ENCODE measurements at regions not wholly inside any gene's neighbourhood (a gene's known extent, or its start where the extent isn't known, plus 50 kb on each side); places are given as distances from the start of the nearest gene placed in this dataset.

- ATAC-seq: no peak
- TF ChIP-seq ISL1 (CRISPR knock-in tag; IDR thresholded peaks at IDR 0.05): no peak
- TF ChIP-seq CSDC2 (CRISPR knock-in tag; IDR thresholded peaks at IDR 0.05): no peak
- TF ChIP-seq CREB5 (CRISPR knock-in tag; IDR thresholded peaks at IDR 0.05; ENCODE audit: low read depth): no peak
- TF ChIP-seq PPARA (CRISPR knock-in tag; IDR thresholded peaks at IDR 0.05; ENCODE audit: borderline replicate concordance): no peak
- no peak for TF ChIP-seq ZFP30 (CRISPR knock-in tag; IDR thresholded peaks at IDR 0.05)
- TF ChIP-seq ESRRG (CRISPR knock-in tag; IDR thresholded peaks at IDR 0.05): no peak
- TF ChIP-seq BACH2 (CRISPR knock-in tag; IDR thresholded peaks at IDR 0.05; ENCODE audit: borderline replicate concordance): no peak
- TF ChIP-seq TCF4 (CRISPR knock-in tag; IDR thresholded peaks at IDR 0.05; ENCODE audit: borderline replicate concordance): no peak
- TF ChIP-seq TSHZ2 (CRISPR knock-in tag; IDR thresholded peaks at IDR 0.05): no peak
Measured at GRCh38 chr9:13690595-13690994, 411.1 kb upstream of the MPDZ start.

- TF ChIP-seq RARB (CRISPR knock-in tag; IDR thresholded peaks at IDR 0.05) (no peak), ARNTL (CRISPR knock-in tag; IDR thresholded peaks at IDR 0.05; ENCODE audit: borderline replicate concordance, low read depth) (no peak), ISL1 (CRISPR knock-in tag; IDR thresholded peaks at IDR 0.05) (no peak), BACH2 (CRISPR knock-in tag; IDR thresholded peaks at IDR 0.05; ENCODE audit: borderline replicate concordance) (no peak), CREB5 (CRISPR knock-in tag; IDR thresholded peaks at IDR 0.05; ENCODE audit: low read depth) (no peak), OSR1 (CRISPR knock-in tag; IDR thresholded peaks at IDR 0.05) (no peak), CSDC2 (CRISPR knock-in tag; IDR thresholded peaks at IDR 0.05) (no peak), ESRRG (CRISPR knock-in tag; IDR thresholded peaks at IDR 0.05) (no peak), TSHZ2 (CRISPR knock-in tag; IDR thresholded peaks at IDR 0.05) (no peak), CSRNP3 (CRISPR knock-in tag; IDR thresholded peaks at IDR 0.05) (no peak), TOX (CRISPR knock-in tag; IDR thresholded peaks at IDR 0.05; ENCODE audit: borderline replicate concordance) (no peak), ZFP30 (CRISPR knock-in tag; IDR thresholded peaks at IDR 0.05) (no peak), SNAI2 (CRISPR knock-in tag; IDR thresholded peaks at IDR 0.05) (no peak), PPARA (CRISPR knock-in tag; IDR thresholded peaks at IDR 0.05; ENCODE audit: borderline replicate concordance) (no peak), PATZ1 (CRISPR knock-in tag; IDR thresholded peaks at IDR 0.05; ENCODE audit: borderline replicate concordance) (no peak), ZC3H10 (CRISPR knock-in tag; IDR thresholded peaks at IDR 0.05) (no peak), GLIS3 (CRISPR knock-in tag; IDR thresholded peaks at IDR 0.05) (no peak), TCF4 (CRISPR knock-in tag; IDR thresholded peaks at IDR 0.05; ENCODE audit: borderline replicate concordance) (no peak), ZNF8 (CRISPR knock-in tag; IDR thresholded peaks at IDR 0.05) (no peak), POU6F1 (CRISPR knock-in tag; IDR thresholded peaks at IDR 0.05; ENCODE audit: borderline replicate concordance, low read depth) (no peak)
- no peak for ATAC-seq
Measured at GRCh38 chr9:13689925-13690324, 410.4 kb upstream of the MPDZ start.

Data from SK-N-SH treated with all-trans-retinoic acid at 6 μM for 48 hours (cell line).